ENCODE measurements at regions not wholly inside any gene's neighbourhood (a gene's known extent, or its start where the extent isn't known, plus 50 kb on each side); places are given as distances from the start of the nearest gene placed in this dataset.

- no peak for TF ChIP-seq CTCF (conservative IDR thresholded peaks at IDR 0.05; ENCODE audit: control insufficient read depth, insufficient read depth, low read depth, low read length)
- no peak overlapping the region for H3K4me3 ChIP-seq (ENCODE audit: control insufficient read depth, low read depth, low read length)
- no peak for DNase-seq (ENCODE audit: low read depth)
These were observed 214.8 kb downstream of the IKZF2 start for GRCh38 chr2:212936572-212936971.

- DNase-seq (ENCODE audit: low read depth), result no peak
- TF ChIP-seq CTCF (conservative IDR thresholded peaks at IDR 0.05; ENCODE audit: control insufficient read depth, insufficient read depth, low read depth, low read length), result no peak
- no peak overlapping the region for H3K4me3 ChIP-seq (ENCODE audit: control insufficient read depth, low read depth, low read length)
These were observed 215.7 kb downstream of the IKZF2 start for GRCh38 chr2:212935752-212936151.

- H3K4me3 ChIP-seq (ENCODE audit: control insufficient read depth, low read depth, low read length), result no peak overlapping the region
- no peak for TF ChIP-seq CTCF (conservative IDR thresholded peaks at IDR 0.05; ENCODE audit: control insufficient read depth, insufficient read depth, low read depth, low read length)
- DNase-seq (ENCODE audit: low read depth), result no peak
These were observed 220.1 kb downstream of the IKZF2 start for GRCh38 chr2:212931271-212931670.

- no peak for DNase-seq (ENCODE audit: low read depth)
- no peak overlapping the region for H3K4me3 ChIP-seq (ENCODE audit: control insufficient read depth, low read depth, low read length)
- TF ChIP-seq CTCF (conservative IDR thresholded peaks at IDR 0.05; ENCODE audit: control insufficient read depth, insufficient read depth, low read depth, low read length), result no peak
These were observed 220.7 kb downstream of the IKZF2 start for GRCh38 chr2:212930556-212931260.

GRCh38 chr2:212929971-212930370, 221.4 kb downstream of the IKZF2 start:
- no peak overlapping the region for H3K4me3 ChIP-seq (ENCODE audit: control insufficient read depth, low read depth, low read length)
- no peak for TF ChIP-seq CTCF (conservative IDR thresholded peaks at IDR 0.05; ENCODE audit: control insufficient read depth, insufficient read depth, low read depth, low read length)
- DNase-seq (ENCODE audit: low read depth), result no peak

- no peak for DNase-seq (ENCODE audit: low read depth)
- no peak overlapping the region for H3K4me3 ChIP-seq (ENCODE audit: control insufficient read depth, low read depth, low read length)
- no peak for TF ChIP-seq CTCF (conservative IDR thresholded peaks at IDR 0.05; ENCODE audit: control insufficient read depth, insufficient read depth, low read depth, low read length)
These were observed 222.3 kb downstream of the IKZF2 start for GRCh38 chr2:212929116-212929515.

- no peak overlapping the region for H3K4me3 ChIP-seq (ENCODE audit: control insufficient read depth, low read depth, low read length)
- DNase-seq (ENCODE audit: low read depth), result peak; percentile 65
- TF ChIP-seq CTCF (conservative IDR thresholded peaks at IDR 0.05; ENCODE audit: control insufficient read depth, insufficient read depth, low read depth, low read length), result no peak
These were observed 222.7 kb downstream of the IKZF2 start for GRCh38 chr2:212928681-212929080.

Measured in fibroblast of mammary gland (primary cell).